D721Med (cell line): ENCODE measurements at regions not wholly inside any gene's neighbourhood (a gene's known extent, or its start where the extent isn't known, plus 50 kb on each side); places are given as distances from the start of the nearest gene placed in this dataset.

Source experiments
- DNase-seq: peaks from one replicate; pipeline ENCODE4 v3.0.0; 2011; ENCODE audit warnings: low spot score; ENCODE audit not compliant: insufficient read length
- FAIRE-seq: peaks from 2 replicates; lab custom pipeline; 2011; peaks lifted over from hg19 to GRCh38; lab: Jason Lieb, UNC
- TF ChIP-seq, protein P1 (sequence below): IDR thresholded peaks from 2 replicates; pipeline ENCODE4 v1.5.1; 2012; ENCODE audit warnings: mild to moderate bottlenecking, control low read depth; ENCODE audit not compliant: insufficient read depth; ENCODE audit errors: missing control alignments

DNA sequence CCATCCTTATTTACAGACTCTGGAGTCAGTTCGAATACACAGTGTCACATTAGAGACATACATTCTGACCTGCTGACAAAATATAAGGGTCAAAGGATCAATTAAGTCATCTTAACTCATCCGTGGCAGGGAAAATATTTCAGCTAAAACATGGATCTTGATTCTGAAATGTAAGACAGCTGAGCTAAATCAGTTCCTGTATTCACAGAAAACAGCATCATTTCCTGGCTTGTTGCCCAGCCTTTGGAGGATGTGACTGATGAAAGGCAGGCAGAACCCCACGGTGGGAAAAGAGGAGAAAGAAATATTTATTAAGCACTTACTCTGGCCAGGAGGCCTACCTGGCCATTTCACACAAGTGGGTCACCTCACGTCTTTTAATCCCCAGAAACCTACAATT is 101.9 kb downstream of the GAS2L3 start:
- DNase-seq: no peak
- FAIRE-seq: no peak
- TF ChIP-seq, protein P1, sequence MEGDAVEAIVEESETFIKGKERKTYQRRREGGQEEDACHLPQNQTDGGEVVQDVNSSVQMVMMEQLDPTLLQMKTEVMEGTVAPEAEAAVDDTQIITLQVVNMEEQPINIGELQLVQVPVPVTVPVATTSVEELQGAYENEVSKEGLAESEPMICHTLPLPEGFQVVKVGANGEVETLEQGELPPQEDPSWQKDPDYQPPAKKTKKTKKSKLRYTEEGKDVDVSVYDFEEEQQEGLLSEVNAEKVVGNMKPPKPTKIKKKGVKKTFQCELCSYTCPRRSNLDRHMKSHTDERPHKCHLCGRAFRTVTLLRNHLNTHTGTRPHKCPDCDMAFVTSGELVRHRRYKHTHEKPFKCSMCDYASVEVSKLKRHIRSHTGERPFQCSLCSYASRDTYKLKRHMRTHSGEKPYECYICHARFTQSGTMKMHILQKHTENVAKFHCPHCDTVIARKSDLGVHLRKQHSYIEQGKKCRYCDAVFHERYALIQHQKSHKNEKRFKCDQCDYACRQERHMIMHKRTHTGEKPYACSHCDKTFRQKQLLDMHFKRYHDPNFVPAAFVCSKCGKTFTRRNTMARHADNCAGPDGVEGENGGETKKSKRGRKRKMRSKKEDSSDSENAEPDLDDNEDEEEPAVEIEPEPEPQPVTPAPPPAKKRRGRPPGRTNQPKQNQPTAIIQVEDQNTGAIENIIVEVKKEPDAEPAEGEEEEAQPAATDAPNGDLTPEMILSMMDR: no peak

DNA sequence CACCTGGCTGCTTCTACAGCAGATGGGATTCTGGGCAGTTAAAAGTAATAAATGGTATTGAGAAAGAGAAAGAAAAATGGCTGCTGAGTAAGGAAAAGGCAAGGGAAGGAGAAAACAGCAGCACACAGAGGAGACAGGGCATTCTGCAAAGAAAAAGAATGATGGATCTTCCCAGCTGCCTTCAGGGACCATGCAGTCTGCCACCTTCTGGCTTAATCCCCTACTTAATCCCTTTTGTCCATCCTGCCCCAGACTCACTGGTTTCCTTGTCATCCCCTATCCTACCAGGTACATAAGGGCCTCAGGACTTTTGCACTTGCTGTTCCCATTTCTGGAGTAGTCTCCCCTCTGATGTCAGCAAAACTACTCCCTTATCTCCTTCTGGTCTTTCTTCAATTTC is 107.6 kb downstream of the GAS2L3 start:
- DNase-seq (no peak), FAIRE-seq (no peak)
- TF ChIP-seq, protein P1: no peak

DNA sequence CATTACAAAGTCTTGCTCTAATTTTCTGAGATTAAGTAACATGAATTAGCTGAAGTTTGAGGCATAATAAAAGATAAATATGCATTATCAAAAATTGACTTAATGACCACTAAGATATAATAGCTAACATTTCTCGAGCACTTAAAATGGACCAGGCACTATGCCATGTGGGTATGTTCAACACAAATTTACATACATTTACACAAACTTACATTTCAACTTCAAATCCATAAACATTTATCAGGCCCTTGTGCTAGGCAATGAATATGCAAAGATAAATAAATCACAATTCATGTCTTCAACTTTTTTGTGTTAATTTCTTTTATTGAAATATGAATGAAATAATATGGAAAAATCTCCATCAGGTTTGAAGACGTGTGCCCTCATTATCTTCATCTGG is 108.7 kb downstream of the GAS2L3 start:
- FAIRE-seq (no peak), DNase-seq (no peak)
- TF ChIP-seq, protein P1: no peak

DNA sequence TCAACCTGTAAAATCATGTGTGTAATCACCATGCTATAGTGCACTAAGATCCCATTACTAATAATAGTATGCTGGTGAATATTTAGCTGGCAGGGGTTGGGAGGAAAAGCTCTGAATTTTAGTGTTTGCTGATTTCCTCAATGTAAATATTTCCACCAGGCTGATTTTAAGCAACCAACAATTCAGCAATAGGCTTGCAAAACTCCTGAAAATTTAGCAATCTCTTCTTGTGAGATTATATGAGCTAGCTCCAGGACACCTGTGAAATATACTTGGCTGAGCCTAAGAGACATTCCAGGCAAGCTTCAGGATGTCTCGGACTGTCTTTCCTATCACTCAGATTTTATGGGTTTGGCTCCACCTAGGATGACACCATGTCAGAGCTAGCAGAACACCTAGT is 106.9 kb upstream of the ANO4 start:
- FAIRE-seq: no peak
- no peak for DNase-seq
- TF ChIP-seq, protein P1: no peak

DNA sequence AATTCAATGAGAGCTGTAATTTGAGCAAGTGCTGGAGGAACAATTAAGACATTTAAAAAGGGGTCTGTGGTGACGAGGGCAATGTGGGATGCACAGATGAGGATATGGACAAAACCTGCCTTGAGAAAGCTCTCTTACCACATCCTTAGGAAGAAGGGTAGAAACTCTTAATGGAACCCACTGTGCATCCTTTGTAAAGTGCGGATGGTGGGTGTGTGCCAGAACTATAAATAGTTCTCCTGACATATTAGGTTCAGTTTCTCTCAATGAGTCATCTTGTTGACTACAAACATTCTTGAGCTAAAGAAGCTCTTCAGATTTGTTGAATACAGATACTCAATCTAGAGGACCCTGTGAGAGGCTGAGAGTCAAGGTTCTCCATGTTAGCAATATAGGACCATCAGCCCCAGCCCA is 106.1 kb upstream of the ANO4 start:
- no peak for FAIRE-seq
- TF ChIP-seq, protein P1: no peak
- DNase-seq: no peak

DNA sequence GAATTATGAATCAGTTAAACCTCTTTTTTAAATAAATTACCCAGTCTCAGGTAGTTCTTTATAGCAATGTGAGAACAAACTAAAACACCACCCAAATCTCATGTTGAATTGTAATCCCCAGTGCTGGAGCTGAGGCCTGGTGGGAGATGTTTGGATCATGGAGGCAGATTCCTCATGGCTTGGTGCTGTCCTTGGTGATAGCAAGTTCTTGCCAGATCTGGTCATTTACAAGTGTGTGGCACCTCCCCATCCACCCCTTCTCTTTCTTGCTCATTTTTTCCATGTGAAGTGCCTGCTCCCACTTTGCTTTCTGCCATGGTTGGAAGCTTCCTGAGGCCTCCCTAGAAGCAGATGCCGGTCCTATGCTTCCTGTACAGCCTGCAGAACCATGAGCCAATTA is 102.1 kb upstream of the ANO4 start:
- no peak for DNase-seq
- no peak for FAIRE-seq
- TF ChIP-seq, protein P1: no peak

DNA sequence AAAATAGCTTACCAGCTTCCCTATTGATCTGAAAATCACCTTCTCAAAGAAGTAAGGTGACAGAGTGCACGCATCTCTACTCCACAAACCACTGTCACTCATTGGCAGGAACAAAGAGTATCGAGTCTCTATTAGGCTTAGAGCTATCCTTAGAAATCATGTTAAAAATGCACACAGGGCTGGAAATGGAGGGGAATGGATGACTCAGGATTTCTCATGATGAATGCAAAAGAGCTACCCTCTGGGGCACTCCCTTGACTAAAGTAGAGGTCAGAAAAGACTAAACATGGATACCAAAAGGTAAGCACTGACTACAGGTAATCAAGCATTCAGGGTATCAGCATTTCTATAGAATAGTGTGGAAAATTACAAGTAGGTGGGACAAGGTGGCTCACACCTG is 96.1 kb upstream of the ANO4 start:
- DNase-seq: no peak
- no peak for FAIRE-seq
- TF ChIP-seq, protein P1: no peak
